ENCODE measurements at regions not wholly inside any gene's neighbourhood (a gene's known extent, or its start where the extent isn't known, plus 50 kb on each side); places are given as distances from the start of the nearest gene placed in this dataset.

DNA sequence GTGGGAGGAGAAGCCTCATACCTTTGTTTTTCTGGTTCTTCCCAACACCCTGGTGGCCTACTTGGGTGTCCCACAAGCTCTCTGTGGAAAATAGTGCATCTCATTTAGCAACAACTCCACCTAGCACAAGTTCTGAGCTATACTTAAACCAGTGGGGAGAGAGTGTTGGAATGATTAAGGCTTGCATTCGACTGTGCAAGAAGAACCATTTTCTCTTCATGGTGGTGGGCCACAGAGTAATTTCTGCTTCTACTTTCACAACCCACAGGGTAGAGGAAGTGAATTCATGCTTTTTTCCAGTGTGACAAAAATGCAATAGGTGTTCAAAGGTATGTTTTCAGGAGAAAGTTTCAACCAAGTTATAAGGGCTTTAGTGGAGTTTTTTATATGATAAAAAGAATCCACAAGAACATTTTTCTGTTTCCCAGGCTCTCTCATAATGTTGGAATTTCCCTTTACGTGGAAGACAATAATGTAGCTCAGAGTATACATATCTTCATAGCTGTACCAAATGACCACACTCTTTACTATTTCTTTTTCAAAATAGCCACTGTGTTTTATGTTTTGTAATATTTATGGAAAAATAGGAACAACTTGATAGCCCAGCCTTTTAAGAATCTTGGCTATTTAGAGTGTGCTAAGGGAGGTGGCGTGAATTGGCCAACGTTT is 80.3 kb upstream of the HHIP start:
- TF ChIP-seq EZH2 (IDR thresholded peaks at IDR 0.05): no peak
- TF ChIP-seq POLR2AphosphoS5 (IDR thresholded peaks at IDR 0.05; ENCODE audit: borderline replicate concordance, low read depth, low read length): no peak
